Adrenal gland (tissue), 9 donors: ENCODE measurements at regions not wholly inside any gene's neighbourhood (a gene's known extent, or its start where the extent isn't known, plus 50 kb on each side); places are given as distances from the start of the nearest gene placed in this dataset.

Experiments
- DNase-seq, 7 donors: peaks; one replicate each; pipeline ENCODE4 v3.0.0-alpha.2; 2019 to 2020
- H3K27ac ChIP-seq, 5 donors: fragments of 200-600 bp; sonication (generic) in 4 of 5; 1 replicate in 3 of 5; 2 replicates in 2 of 5; pipeline versions ENCODE4 v1.5.1 to v1.8.0; 2016 to 2020; ENCODE audit warnings: mild to moderate bottlenecking in 1 of 5
- H3K27me3 ChIP-seq: fragments of 200-600 bp; 2 replicates; pipeline ENCODE4 v1.8.0; 2021
- H3K36me3 ChIP-seq, 2 donors: fragments of 200-600 bp; replicated peaks in 1 of 2; 1 replicate in 1 of 2; 2 replicates in 1 of 2; pipeline versions ENCODE4 v1.5.1 to v1.8.0; 2018 to 2022
- H3K4me1 ChIP-seq, 2 donors: fragments of 200-600 bp; replicated peaks in 1 of 2; 1 replicate in 1 of 2; 2 replicates in 1 of 2; pipeline versions ENCODE4 v1.5.1 to v1.8.0; 2018 to 2021
- H3K4me3 ChIP-seq, 4 donors: fragments of 200-600 bp; sonication (generic) in 3 of 4; one replicate each; pipeline ENCODE4 v1.5.1; 2016 to 2018
- H3K9me3 ChIP-seq, 3 donors: fragments of 200-600 bp; sonication (generic) in 1 of 3; replicated peaks in 1 of 3; 1 replicate in 2 of 3; 2 replicates in 1 of 3; pipeline versions ENCODE4 v1.5.1 to v1.8.0; 2016 to 2021
- POLR2A ChIP-seq, 2 donors: fragments of 450-650 bp; IDR thresholded peaks; one replicate each; pipeline ENCODE4 v1.6.1; 2017; ENCODE audit warnings: antibody characterized with exemption in 2 of 2, mild to moderate bottlenecking in 2 of 2, moderate library complexity in 1 of 2
- WGBS, 4 donors: extraction: QIAGEN DNeasy Blood & Tissue Kit in 2 of 4; methylation state at CpG; one replicate each; pipeline versions ENCODE4 v1.1.5 to v1.1.7; 2013 to 2017; 5-methylcytosine and 5-hydroxymethylcytosine counted together
- intact Hi-C, 2 donors: fragments of 100-400 bp; cut with DNase I; formaldehyde crosslinking; loops; one replicate each; pipeline versions ENCODE4 v1.14.1 to v1.15.0; 2022 to 2023
- TF ChIP-seq, protein P1 (sequence below), 6 experiments: fragments of 450-650 bp in 4 of 6; fragments of 200-600 bp in 2 of 6; sonication (generic) in 1 of 6; IDR thresholded peaks; 1 replicate in 5 of 6; 2 replicates in 1 of 6; pipeline versions ENCODE4 v1.5.1 to v1.8.0; 2016 to 2021; ENCODE audit warnings: antibody characterized with exemption in 6 of 6, mild to moderate bottlenecking in 2 of 6, moderate library complexity in 1 of 6
- donor health status: healthy with polysubstance abuse.
- donor health status: Bipolar disorder and iron deficiency.
- donor health status: DM: yes; HTN: yes; CAD: no.
- donor health status: DM: no; HTN: no; CAD: no.
- donor health status: DM: no; HTN: no; CAD: no.

DNA sequence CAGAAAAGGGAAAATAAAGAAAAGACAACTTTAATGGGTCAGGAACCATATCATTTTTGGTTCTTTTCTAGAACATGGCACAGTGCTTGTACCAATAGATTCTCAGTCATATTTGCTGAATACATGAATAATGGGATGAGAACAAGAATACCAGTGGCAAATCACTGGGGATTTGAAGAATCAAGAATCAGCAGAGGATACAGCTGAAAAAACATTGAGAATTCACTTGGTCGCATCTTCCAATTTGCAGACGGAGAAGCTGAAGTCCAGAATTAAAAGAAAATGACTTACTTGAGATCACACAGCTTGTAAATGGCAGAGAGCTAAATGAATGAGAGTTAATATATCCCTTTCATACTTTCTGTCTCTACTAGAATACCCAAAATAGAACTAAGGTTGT is 362.2 kb downstream of the RAD51AP2 start:
- H3K27me3 ChIP-seq = no peaks in the 10 kb centered on the region
- H3K4me3 ChIP-seq = no peak overlapping the region
- H3K4me1 ChIP-seq = no peaks in the 10 kb centered on the region
- TF ChIP-seq, protein P1, sequence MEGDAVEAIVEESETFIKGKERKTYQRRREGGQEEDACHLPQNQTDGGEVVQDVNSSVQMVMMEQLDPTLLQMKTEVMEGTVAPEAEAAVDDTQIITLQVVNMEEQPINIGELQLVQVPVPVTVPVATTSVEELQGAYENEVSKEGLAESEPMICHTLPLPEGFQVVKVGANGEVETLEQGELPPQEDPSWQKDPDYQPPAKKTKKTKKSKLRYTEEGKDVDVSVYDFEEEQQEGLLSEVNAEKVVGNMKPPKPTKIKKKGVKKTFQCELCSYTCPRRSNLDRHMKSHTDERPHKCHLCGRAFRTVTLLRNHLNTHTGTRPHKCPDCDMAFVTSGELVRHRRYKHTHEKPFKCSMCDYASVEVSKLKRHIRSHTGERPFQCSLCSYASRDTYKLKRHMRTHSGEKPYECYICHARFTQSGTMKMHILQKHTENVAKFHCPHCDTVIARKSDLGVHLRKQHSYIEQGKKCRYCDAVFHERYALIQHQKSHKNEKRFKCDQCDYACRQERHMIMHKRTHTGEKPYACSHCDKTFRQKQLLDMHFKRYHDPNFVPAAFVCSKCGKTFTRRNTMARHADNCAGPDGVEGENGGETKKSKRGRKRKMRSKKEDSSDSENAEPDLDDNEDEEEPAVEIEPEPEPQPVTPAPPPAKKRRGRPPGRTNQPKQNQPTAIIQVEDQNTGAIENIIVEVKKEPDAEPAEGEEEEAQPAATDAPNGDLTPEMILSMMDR (IDR thresholded peaks at IDR 0.05) = no peak
- no peak for TF ChIP-seq POLR2A (IDR thresholded peaks at IDR 0.05)
- H3K27ac ChIP-seq = no peak overlapping the region
- 56 to 72% (median 62%) methylated on average over 2 of the region's 2 CpGs for WGBS, 4 donors
- H3K9me3 ChIP-seq = no peaks in the 10 kb centered on the region
- DNase-seq = no peak
- no peaks in the 10 kb centered on the region for H3K36me3 ChIP-seq
- intact Hi-C loops = no loop called here

DNA sequence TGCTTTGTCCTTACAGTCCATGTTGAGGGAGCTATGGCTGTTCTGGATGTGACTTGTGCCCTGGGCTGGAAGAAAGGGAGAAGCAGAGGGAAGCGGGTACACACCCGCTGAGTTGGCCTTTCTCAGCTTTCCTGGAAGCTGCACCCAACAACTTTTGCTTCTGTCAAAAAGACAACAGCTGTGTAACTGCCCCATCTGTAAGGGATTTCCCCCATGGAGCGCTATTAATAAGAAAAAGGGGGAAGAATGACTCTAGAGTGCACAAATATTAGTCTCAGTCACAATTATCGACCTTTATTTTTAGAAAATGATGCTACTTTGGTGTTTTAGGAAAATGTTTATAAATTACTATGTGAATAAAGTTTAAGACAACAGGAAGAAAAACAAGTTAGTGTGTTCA is 368.3 kb downstream of the RAD51AP2 start:
- Histone ChIP-seq H3K4me1 (no peaks in the 10 kb centered on the region), H3K9me3 (no peaks in the 10 kb centered on the region), H3K27ac (no peak overlapping the region), H3K36me3 (no peaks in the 10 kb centered on the region), H3K4me3 (no peak overlapping the region), H3K27me3 (no peaks in the 10 kb centered on the region)
- WGBS, 4 donors = 80 to 82% (median 81%) methylated on average over 4 of the region's 4 CpGs
- intact Hi-C loops = no loop called here
- no peak for DNase-seq
- TF ChIP-seq, protein P1 (IDR thresholded peaks at IDR 0.05) = no peak
- no peak for TF ChIP-seq POLR2A (IDR thresholded peaks at IDR 0.05)

DNA sequence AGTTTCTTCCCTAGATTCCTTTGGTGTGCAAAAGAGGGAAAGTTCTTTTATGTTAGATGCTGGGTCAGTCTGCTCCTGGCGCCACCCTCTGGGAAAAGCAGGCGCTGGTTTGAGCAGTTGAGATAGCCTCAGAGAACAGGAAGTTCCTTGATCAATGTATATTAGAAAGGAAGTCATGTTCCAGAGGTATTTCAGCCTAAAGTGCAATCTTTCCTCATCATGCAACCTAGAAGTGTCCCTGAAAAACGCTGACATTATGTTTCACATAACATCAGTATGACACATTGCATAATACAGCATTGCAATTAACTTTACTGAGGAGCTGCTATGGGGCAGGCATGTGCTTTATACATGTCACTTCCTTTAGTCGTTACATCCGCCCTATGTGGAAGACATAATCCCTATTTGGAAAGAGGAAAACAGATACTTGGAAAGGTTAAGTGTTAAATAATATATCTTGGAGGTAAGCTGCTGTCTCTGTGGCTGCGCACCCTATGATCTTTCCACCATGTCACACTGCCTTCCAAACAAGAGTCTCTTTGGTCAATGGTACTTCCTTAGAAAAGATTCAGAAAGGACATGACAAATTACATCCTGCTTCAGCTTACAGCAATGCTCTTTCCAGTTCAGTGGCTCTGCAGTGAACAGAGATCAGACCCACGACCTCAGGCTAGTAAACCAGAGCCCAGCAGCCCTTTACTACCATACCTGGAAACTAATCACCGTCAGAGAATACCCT is 369.7 kb downstream of the RAD51AP2 start:
- H3K9me3 ChIP-seq = no peaks in the 10 kb centered on the region
- no peaks in the 10 kb centered on the region for H3K36me3 ChIP-seq
- no peaks in the 10 kb centered on the region for H3K4me1 ChIP-seq
- no peak overlapping the region for H3K4me3 ChIP-seq
- peak in 3 of 7 donors; percentile 19 to 22 (median 19) for DNase-seq
- TF ChIP-seq, protein P1 (IDR thresholded peaks at IDR 0.05) = peak in 2 of 6 experiments; percentile 30 to 35
- TF ChIP-seq POLR2A (IDR thresholded peaks at IDR 0.05) = no peak
- H3K27ac ChIP-seq = no peak overlapping the region
- H3K27me3 ChIP-seq = no peaks in the 10 kb centered on the region
- 34 to 46% (median 37%) methylated on average over 8 of the region's 8 CpGs for WGBS, 4 donors
- intact Hi-C loops = no loop called here

DNA sequence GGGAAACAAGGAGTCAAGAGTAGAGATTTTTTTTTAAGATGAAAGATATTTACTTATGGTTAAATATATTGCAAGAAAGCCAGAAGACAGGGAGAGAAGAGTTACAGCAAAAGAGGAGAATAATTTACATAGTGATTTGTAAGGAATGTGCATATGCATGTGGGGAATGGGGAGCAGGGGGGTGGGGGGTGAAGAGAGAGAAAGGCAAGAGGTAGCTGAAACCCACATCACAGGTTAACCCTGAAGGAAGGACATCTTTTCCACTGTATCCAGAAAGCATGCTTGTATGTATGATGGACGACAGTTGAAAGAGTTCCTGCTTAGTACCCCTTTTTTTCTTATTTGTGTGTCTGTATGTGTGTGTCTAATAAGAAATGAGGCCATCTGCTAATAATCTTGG is 371.9 kb downstream of the RAD51AP2 start:
- DNase-seq = no peak
- Histone ChIP-seq H3K4me3 (no peak overlapping the region), H3K9me3 (no peaks in the 10 kb centered on the region), H3K27me3 (no peaks in the 10 kb centered on the region), H3K4me1 (no peaks in the 10 kb centered on the region), H3K36me3 (no peaks in the 10 kb centered on the region), H3K27ac (no peak overlapping the region)
- WGBS, 4 donors = 69 to 77% (median 69%) methylated on average over 1 of the region's 1 CpG
- TF ChIP-seq, protein P1 (IDR thresholded peaks at IDR 0.05) = no peak
- TF ChIP-seq POLR2A (IDR thresholded peaks at IDR 0.05) = no peak
- intact Hi-C loops = no loop called here
